Psoas muscle (tissue), 7 donors: ENCODE measurements at regions not wholly inside any gene's neighbourhood (a gene's known extent, or its start where the extent isn't known, plus 50 kb on each side); places are given as distances from the start of the nearest gene placed in this dataset.

Experiments
- ATAC-seq, 4 donors: fragments of 200-7000 bp; cut with Tn5 transposase; one replicate each; pipeline ENCODE4 v1.9.1; 2020; ENCODE audit warnings: moderate library complexity in 3 of 4, mild to moderate bottlenecking in 2 of 4
- DNase-seq, 2 donors: peaks; one replicate each; pipeline ENCODE4 v3.0.0-alpha.2; 2020
- H3K27ac ChIP-seq: fragments of 200-600 bp; one replicate; pipeline ENCODE4 v1.8.0; 2022
- H3K27me3 ChIP-seq, 3 donors: fragments of 200-600 bp in 1 of 3; one replicate each; pipeline versions ENCODE4 v1.6.1 to v1.8.0; 2013 to 2022; ENCODE audit warnings: low read length in 2 of 3, mild to moderate bottlenecking in 2 of 3, moderate library complexity in 1 of 3; ENCODE audit not compliant: insufficient read depth in 3 of 3
- H3K36me3 ChIP-seq, 2 donors: fragments of 200-600 bp in 1 of 2; one replicate each; pipeline versions ENCODE4 v1.6.1 to v1.8.0; 2013 to 2022; ENCODE audit warnings: low read depth in 1 of 2, mild to moderate bottlenecking in 1 of 2, moderate library complexity in 1 of 2; ENCODE audit not compliant: insufficient read depth in 1 of 2
- H3K4me1 ChIP-seq: fragments of 200-600 bp; one replicate; pipeline ENCODE4 v1.8.0; 2022
- H3K4me3 ChIP-seq: fragments of 200-600 bp; one replicate; pipeline ENCODE4 v1.8.0; 2022; ENCODE audit warnings: mild to moderate bottlenecking
- H3K9me3 ChIP-seq: fragments of 200-600 bp; one replicate; pipeline ENCODE4 v1.8.0; 2022
- WGBS, 3 donors: extraction: QIAGEN DNeasy Blood & Tissue Kit; methylation state at CpG; one replicate each; pipeline versions ENCODE4 v1.1.6 to v1.1.7; 2013; 5-methylcytosine and 5-hydroxymethylcytosine counted together
- intact Hi-C, 2 donors: fragments of 100-400 bp; cut with DNase I; formaldehyde crosslinking; loops; one replicate each; pipeline versions ENCODE4 v1.11.0 to v1.14.2; 2022
- TF ChIP-seq, protein P1 (sequence below): fragments of 200-600 bp; IDR thresholded peaks from one replicate; pipeline ENCODE4 v1.8.0; 2022; ENCODE audit warnings: antibody characterized with exemption
- donor health status: healthy with polysubstance abuse.
- donor health status: DM: no; HTN: no; CAD: no; lungs with moderate emphysema.
- donor health status: Bipolar disorder and iron deficiency.
- donor health status: healthy.
- donor health status: DM: yes; HTN: yes; CAD: no.
- donor health status: DM: no; HTN: no; CAD: no.
- donor health status: DM: yes; HTN: yes; CAD: no.

DNA sequence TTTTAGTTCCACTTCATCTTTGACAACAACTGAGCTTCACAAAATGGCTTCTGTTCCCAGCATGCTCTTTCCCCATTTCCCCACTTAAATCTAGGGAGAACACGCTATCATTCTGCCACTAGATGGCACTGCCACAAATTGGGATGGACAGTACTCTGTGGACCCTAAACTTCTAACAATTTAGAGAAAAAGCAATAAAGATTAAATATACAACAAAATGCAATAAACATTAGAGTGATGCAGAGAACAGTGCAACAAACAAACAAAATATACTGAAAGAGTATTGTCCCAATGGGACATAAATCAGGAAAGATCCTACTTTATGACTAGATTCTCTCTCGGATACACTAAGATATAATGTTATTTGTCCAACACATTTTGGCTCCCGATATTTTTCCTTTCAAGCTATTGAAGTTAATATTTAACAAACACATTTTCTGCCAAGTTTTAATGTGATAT is 169.7 kb upstream of the TMCO5A start:
- 33 to 54% (median 34%) methylated on average over 3 of the region's 3 CpGs for WGBS, 3 donors
- Histone ChIP-seq H3K36me3 (no peaks in the 10 kb centered on the region), H3K27me3 (no peaks in the 10 kb centered on the region), H3K4me3 (no peak overlapping the region), H3K9me3 (no peaks in the 10 kb centered on the region), H3K27ac (no peak overlapping the region), H3K4me1 (no peaks in the 10 kb centered on the region)
- intact Hi-C loops = no loop called here
- ATAC-seq (no peak), DNase-seq (no peak)
- TF ChIP-seq, protein P1, sequence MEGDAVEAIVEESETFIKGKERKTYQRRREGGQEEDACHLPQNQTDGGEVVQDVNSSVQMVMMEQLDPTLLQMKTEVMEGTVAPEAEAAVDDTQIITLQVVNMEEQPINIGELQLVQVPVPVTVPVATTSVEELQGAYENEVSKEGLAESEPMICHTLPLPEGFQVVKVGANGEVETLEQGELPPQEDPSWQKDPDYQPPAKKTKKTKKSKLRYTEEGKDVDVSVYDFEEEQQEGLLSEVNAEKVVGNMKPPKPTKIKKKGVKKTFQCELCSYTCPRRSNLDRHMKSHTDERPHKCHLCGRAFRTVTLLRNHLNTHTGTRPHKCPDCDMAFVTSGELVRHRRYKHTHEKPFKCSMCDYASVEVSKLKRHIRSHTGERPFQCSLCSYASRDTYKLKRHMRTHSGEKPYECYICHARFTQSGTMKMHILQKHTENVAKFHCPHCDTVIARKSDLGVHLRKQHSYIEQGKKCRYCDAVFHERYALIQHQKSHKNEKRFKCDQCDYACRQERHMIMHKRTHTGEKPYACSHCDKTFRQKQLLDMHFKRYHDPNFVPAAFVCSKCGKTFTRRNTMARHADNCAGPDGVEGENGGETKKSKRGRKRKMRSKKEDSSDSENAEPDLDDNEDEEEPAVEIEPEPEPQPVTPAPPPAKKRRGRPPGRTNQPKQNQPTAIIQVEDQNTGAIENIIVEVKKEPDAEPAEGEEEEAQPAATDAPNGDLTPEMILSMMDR = peak; percentile 51

DNA sequence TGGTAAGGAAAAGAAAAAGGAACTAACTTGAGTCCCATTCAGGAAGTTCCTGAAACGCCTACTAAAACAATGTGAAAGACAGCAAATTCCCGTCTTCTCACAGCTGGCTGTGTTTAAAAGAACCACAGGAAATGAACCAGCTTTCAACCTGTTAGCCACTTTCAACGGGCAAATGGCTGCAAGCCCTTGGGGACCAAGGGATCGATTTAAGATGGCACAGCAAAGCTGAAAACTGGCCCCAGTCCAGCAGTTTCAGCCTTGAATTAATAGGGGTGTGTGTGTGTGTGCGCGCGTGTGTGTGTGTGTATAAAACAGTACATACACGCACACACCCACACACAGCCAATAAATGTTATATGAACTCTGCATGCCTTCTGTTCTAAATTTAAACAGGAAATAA is 168.7 kb upstream of the TMCO5A start:
- intact Hi-C loops = no loop called here
- Histone ChIP-seq H3K4me1 (no peaks in the 10 kb centered on the region), H3K27me3 (no peaks in the 10 kb centered on the region), H3K27ac (no peak overlapping the region), H3K9me3 (no peaks in the 10 kb centered on the region), H3K4me3 (no peak overlapping the region), H3K36me3 (no peaks in the 10 kb centered on the region)
- no peak for DNase-seq
- no peak for ATAC-seq
- TF ChIP-seq, protein P1 = no peak
- 39 to 45% (median 40%) methylated on average over 8 of the region's 8 CpGs for WGBS, 3 donors

DNA sequence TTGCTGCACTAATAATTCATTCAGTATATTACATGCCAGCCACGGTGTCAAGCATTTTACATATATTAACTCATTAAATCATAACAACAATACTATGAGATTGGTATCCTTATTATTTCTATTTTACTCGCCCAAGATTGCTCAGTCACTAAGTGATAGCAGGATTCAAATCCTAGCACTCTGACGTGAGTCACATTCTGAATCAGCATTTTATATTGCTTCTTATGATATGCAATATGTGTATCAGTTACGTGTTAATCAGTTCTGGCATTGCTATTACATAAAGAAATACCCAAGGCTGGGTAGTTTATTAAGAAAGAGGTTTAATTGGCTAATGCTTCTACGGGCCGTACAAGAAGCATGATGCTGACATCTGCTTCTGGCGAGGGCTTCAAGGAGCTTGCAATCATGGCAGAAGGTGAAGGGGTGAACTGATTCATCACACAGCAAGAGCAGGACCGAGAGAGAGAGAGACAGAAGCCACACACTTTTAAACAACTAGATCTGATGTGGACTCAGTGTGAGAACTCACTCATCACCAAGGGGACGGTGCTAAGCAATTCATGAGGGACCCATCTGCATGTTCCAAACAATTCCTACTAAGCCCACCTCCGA is 166.5 kb upstream of the TMCO5A start:
- no peak overlapping the region for H3K27ac ChIP-seq
- intact Hi-C loops = no loop called here
- WGBS, 3 donors = 83 to 91% (median 87%) methylated on average over 10 of the region's 10 CpGs

DNA sequence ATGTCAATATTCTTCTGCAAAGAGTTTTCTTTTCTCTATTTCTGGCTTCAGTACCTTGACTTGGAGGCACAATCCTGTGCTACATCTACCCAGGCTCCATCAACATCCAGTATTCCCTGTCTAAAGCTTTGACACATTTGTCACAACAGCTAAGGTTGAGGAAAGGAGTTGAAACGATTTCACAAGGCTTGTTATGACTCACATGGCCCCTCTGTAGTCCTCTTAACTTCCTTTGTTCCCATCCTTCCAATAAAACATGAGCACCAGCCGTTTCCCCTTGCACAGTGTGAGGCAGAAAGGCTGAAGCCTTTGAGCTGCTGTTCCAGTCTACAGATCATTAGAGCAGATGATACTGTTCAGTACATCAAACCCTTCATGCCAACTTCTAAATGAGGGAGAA is 163.0 kb upstream of the TMCO5A start:
- intact Hi-C loops = no loop called here
- DNase-seq (no peak), ATAC-seq (no peak)
- WGBS, 3 donors = 16 to 18% (median 16%) methylated on average over 2 of the region's 2 CpGs
- Histone ChIP-seq H3K27me3 (no peaks in the 10 kb centered on the region), H3K36me3 (no peaks in the 10 kb centered on the region), H3K4me1 (no peaks in the 10 kb centered on the region), H3K9me3 (no peaks in the 10 kb centered on the region), H3K27ac (no peak overlapping the region), H3K4me3 (no peak overlapping the region)
- TF ChIP-seq, protein P1 = no peak

More for the DNA sequence above, 166.5 kb upstream of the TMCO5A start:
- Histone ChIP-seq H3K4me3 (no peak overlapping the region), H3K4me1 (no peaks in the 10 kb centered on the region), H3K27me3 (no peaks in the 10 kb centered on the region), H3K9me3 (no peaks in the 10 kb centered on the region), H3K36me3 (no peaks in the 10 kb centered on the region)
- TF ChIP-seq, protein P1 = no peak
- ATAC-seq (no peak), DNase-seq (no peak)
